Spleen (tissue), 7 donors: ENCODE measurements at regions not wholly inside any gene's neighbourhood (a gene's known extent, or its start where the extent isn't known, plus 50 kb on each side); places are given as distances from the start of the nearest gene placed in this dataset.

Experiments used
- POLR2A ChIP-seq, 3 donors: fragments of 450-650 bp; IDR thresholded peaks; one replicate each; pipeline ENCODE4 v1.5.1; 2017; ENCODE audit warnings: antibody characterized with exemption in 3 of 3, mild to moderate bottlenecking in 1 of 3
- TF ChIP-seq, protein P1 (sequence below), 11 experiments: fragments of 200-600 bp in 7 of 11; fragments of 450-650 bp in 4 of 11; sonication (generic) in 4 of 11; IDR thresholded peaks in 8 of 11; conservative IDR thresholded peaks in 3 of 11; 1 replicate in 7 of 11; 2 replicates in 4 of 11; pipeline versions ENCODE4 v1.4.0 to v1.8.0; 2016 to 2021; ENCODE audit warnings: antibody characterized with exemption in 11 of 11, inconsistent platforms in 4 of 11, mild to moderate bottlenecking in 1 of 11
- donor health status: DM: no; HTN: no; CAD: no; lungs with moderate emphysema.
- donor health status: DM: no; HTN: no; CAD: no.
- donor health status: DM: no; HTN: no; CAD: no.

DNA sequence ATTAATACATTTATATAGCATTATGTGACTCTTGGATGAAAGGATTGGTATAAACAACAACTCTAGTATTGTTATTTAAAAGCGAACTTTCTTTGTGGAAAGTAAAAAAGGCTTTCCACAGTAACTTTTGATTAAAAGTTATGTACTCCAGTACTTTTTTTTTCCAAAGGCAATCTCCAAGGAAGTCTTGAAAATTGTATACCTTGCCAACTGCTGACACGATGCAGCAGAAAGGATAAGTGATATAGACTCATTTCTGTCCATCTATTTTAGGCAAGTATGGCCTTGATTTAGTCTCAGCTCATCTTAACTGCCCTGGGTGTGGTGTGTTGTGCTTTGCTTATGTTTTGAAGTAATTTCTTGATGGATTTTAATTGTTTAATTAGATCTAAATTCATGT, 79.7 kb downstream of the OTOL1 start:
- TF ChIP-seq POLR2A (IDR thresholded peaks at IDR 0.05) = no peak
- TF ChIP-seq, protein P1, sequence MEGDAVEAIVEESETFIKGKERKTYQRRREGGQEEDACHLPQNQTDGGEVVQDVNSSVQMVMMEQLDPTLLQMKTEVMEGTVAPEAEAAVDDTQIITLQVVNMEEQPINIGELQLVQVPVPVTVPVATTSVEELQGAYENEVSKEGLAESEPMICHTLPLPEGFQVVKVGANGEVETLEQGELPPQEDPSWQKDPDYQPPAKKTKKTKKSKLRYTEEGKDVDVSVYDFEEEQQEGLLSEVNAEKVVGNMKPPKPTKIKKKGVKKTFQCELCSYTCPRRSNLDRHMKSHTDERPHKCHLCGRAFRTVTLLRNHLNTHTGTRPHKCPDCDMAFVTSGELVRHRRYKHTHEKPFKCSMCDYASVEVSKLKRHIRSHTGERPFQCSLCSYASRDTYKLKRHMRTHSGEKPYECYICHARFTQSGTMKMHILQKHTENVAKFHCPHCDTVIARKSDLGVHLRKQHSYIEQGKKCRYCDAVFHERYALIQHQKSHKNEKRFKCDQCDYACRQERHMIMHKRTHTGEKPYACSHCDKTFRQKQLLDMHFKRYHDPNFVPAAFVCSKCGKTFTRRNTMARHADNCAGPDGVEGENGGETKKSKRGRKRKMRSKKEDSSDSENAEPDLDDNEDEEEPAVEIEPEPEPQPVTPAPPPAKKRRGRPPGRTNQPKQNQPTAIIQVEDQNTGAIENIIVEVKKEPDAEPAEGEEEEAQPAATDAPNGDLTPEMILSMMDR (IDR thresholded peaks at IDR 0.05 in 8 of 11, conservative IDR thresholded peaks at IDR 0.05 in 3 of 11) = no peak
